ENCODE measurements at regions not wholly inside any gene's neighbourhood (a gene's known extent, or its start where the extent isn't known, plus 50 kb on each side); places are given as distances from the start of the nearest gene placed in this dataset.

- FAIRE-seq (no peak), DNase-seq (ENCODE audit: low read depth) (no peak)
- no peak overlapping the region for H2AFZ ChIP-seq (ENCODE audit: low read depth, low read length)
- Mint-ChIP-seq H3K36me3 (ENCODE audit: low read depth, unreplicated experiment) (no peaks in the 10 kb centered on the region), H3K27me3 (ENCODE audit: low read depth, unreplicated experiment) (peaks cover 4% of the 10 kb centered on the region), H3K27ac (ENCODE audit: unreplicated experiment) (no peak overlapping the region), H3K4me3 (ENCODE audit: unreplicated experiment) (no peak overlapping the region), H3K4me1 (ENCODE audit: low read depth, unreplicated experiment) (no peaks in the 10 kb centered on the region), H3K9me3 (ENCODE audit: unreplicated experiment) (no peaks in the 10 kb centered on the region)
- H3K79me2 ChIP-seq (ENCODE audit: insufficient read depth, low read length), result no peaks in the 10 kb centered on the region
- H3K36me3 ChIP-seq (ENCODE audit: insufficient read depth, low read length), result no peaks in the 10 kb centered on the region
- H4K20me1 ChIP-seq (ENCODE audit: insufficient read depth, low read length), result no peaks in the 10 kb centered on the region
- H3K4me2 ChIP-seq (ENCODE audit: low read length), result no peak overlapping the region
- H3K9me3 ChIP-seq (ENCODE audit: insufficient read depth, low read depth, low read length), result no peaks in the 10 kb centered on the region
- H3K27ac ChIP-seq (ENCODE audit: low read depth, low read length), result no peak overlapping the region
- no peak for TF ChIP-seq EZH2 (IDR thresholded peaks at IDR 0.05; ENCODE audit: insufficient read depth, low read length)
- TF ChIP-seq, protein P1, sequence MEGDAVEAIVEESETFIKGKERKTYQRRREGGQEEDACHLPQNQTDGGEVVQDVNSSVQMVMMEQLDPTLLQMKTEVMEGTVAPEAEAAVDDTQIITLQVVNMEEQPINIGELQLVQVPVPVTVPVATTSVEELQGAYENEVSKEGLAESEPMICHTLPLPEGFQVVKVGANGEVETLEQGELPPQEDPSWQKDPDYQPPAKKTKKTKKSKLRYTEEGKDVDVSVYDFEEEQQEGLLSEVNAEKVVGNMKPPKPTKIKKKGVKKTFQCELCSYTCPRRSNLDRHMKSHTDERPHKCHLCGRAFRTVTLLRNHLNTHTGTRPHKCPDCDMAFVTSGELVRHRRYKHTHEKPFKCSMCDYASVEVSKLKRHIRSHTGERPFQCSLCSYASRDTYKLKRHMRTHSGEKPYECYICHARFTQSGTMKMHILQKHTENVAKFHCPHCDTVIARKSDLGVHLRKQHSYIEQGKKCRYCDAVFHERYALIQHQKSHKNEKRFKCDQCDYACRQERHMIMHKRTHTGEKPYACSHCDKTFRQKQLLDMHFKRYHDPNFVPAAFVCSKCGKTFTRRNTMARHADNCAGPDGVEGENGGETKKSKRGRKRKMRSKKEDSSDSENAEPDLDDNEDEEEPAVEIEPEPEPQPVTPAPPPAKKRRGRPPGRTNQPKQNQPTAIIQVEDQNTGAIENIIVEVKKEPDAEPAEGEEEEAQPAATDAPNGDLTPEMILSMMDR (IDR thresholded peaks at IDR 0.05; ENCODE audit: insufficient read depth, low read depth, low read length), result no peak
- H3K4me3 ChIP-seq (ENCODE audit: insufficient read depth, low read depth, low read length), result no peak overlapping the region
- no peak overlapping the region for H3K9ac ChIP-seq (ENCODE audit: low read length)
- H3K27me3 ChIP-seq (ENCODE audit: insufficient read depth, low read length), result no peaks in the 10 kb centered on the region
- peaks cover 3% of the 10 kb centered on the region for H3K4me1 ChIP-seq (ENCODE audit: insufficient read depth, low read length)
These were observed 132.2 kb upstream of the SLC24A5 start for GRCh38 chr15:47988564-47988963.

GRCh38 chr15:47990821-47991220 lies 130.0 kb upstream of the SLC24A5 start:
- H3K27me3 ChIP-seq (ENCODE audit: insufficient read depth, low read length), result no peaks in the 10 kb centered on the region
- no peak for FAIRE-seq
- TF ChIP-seq EZH2 (IDR thresholded peaks at IDR 0.05; ENCODE audit: insufficient read depth, low read length), result no peak
- TF ChIP-seq, protein P1 (IDR thresholded peaks at IDR 0.05; ENCODE audit: insufficient read depth, low read depth, low read length), result no peak
- Mint-ChIP-seq H3K27me3 (ENCODE audit: low read depth, unreplicated experiment) (peaks cover 12% of the 10 kb centered on the region), H3K4me1 (ENCODE audit: low read depth, unreplicated experiment) (no peaks in the 10 kb centered on the region), H3K36me3 (ENCODE audit: low read depth, unreplicated experiment) (no peaks in the 10 kb centered on the region), H3K27ac (ENCODE audit: unreplicated experiment) (no peak overlapping the region), H3K4me3 (ENCODE audit: unreplicated experiment) (no peak overlapping the region), H3K9me3 (ENCODE audit: unreplicated experiment) (no peaks in the 10 kb centered on the region)
- H3K4me3 ChIP-seq (ENCODE audit: insufficient read depth, low read depth, low read length), result no peak overlapping the region
- H3K27ac ChIP-seq (ENCODE audit: low read depth, low read length), result no peak overlapping the region
- no peaks in the 10 kb centered on the region for H3K36me3 ChIP-seq (ENCODE audit: insufficient read depth, low read length)
- H3K4me1 ChIP-seq (ENCODE audit: insufficient read depth, low read length), result peaks cover 3% of the 10 kb centered on the region
- H4K20me1 ChIP-seq (ENCODE audit: insufficient read depth, low read length), result no peaks in the 10 kb centered on the region
- H2AFZ ChIP-seq (ENCODE audit: low read depth, low read length), result no peak overlapping the region
- H3K4me2 ChIP-seq (ENCODE audit: low read length), result no peak overlapping the region
- H3K79me2 ChIP-seq (ENCODE audit: insufficient read depth, low read length), result no peaks in the 10 kb centered on the region
- H3K9me3 ChIP-seq (ENCODE audit: insufficient read depth, low read depth, low read length), result no peaks in the 10 kb centered on the region
- no peak overlapping the region for H3K9ac ChIP-seq (ENCODE audit: low read length)
- DNase-seq (ENCODE audit: low read depth), result no peak

GRCh38 chr15:47991357-47991756 lies 129.4 kb upstream of the SLC24A5 start:
- Histone ChIP-seq H3K27me3 (ENCODE audit: insufficient read depth, low read length) (no peaks in the 10 kb centered on the region), H3K4me2 (ENCODE audit: low read length) (no peak overlapping the region), H3K79me2 (ENCODE audit: insufficient read depth, low read length) (no peaks in the 10 kb centered on the region), H3K9ac (ENCODE audit: low read length) (no peak overlapping the region), H3K27ac (ENCODE audit: low read depth, low read length) (no peak overlapping the region), H2AFZ (ENCODE audit: low read depth, low read length) (peak overlapping the region; percentile 23), H4K20me1 (ENCODE audit: insufficient read depth, low read length) (no peaks in the 10 kb centered on the region), H3K9me3 (ENCODE audit: insufficient read depth, low read depth, low read length) (no peaks in the 10 kb centered on the region), H3K36me3 (ENCODE audit: insufficient read depth, low read length) (no peaks in the 10 kb centered on the region), H3K4me3 (ENCODE audit: insufficient read depth, low read depth, low read length) (no peak overlapping the region), H3K4me1 (ENCODE audit: insufficient read depth, low read length) (peaks cover 3% of the 10 kb centered on the region)
- H3K27ac Mint-ChIP-seq (ENCODE audit: unreplicated experiment), result no peak overlapping the region
- TF ChIP-seq EZH2 (IDR thresholded peaks at IDR 0.05; ENCODE audit: insufficient read depth, low read length), result no peak
- TF ChIP-seq, protein P1 (IDR thresholded peaks at IDR 0.05; ENCODE audit: insufficient read depth, low read depth, low read length), result no peak
- no peak overlapping the region for H3K4me3 Mint-ChIP-seq (ENCODE audit: unreplicated experiment)
- DNase-seq (ENCODE audit: low read depth) (peak; percentile 62), FAIRE-seq (no peak)
- H3K27me3 Mint-ChIP-seq (ENCODE audit: low read depth, unreplicated experiment), result peaks cover 10% of the 10 kb centered on the region
- no peaks in the 10 kb centered on the region for H3K36me3 Mint-ChIP-seq (ENCODE audit: low read depth, unreplicated experiment)
- H3K9me3 Mint-ChIP-seq (ENCODE audit: unreplicated experiment), result no peaks in the 10 kb centered on the region
- no peaks in the 10 kb centered on the region for H3K4me1 Mint-ChIP-seq (ENCODE audit: low read depth, unreplicated experiment)
